HG03432 (cell line): ENCODE measurements at regions not wholly inside any gene's neighbourhood (a gene's known extent, or its start where the extent isn't known, plus 50 kb on each side); places are given as distances from the start of the nearest gene placed in this dataset.

Experiments used
- ATAC-seq: cut with Tn5 transposase; IDR thresholded peaks from one replicate; pipeline ENCODE4 v1.9.1; 2021; ENCODE audit warnings: mild to moderate bottlenecking, moderate library complexity; ENCODE audit not compliant: unreplicated experiment

DNA sequence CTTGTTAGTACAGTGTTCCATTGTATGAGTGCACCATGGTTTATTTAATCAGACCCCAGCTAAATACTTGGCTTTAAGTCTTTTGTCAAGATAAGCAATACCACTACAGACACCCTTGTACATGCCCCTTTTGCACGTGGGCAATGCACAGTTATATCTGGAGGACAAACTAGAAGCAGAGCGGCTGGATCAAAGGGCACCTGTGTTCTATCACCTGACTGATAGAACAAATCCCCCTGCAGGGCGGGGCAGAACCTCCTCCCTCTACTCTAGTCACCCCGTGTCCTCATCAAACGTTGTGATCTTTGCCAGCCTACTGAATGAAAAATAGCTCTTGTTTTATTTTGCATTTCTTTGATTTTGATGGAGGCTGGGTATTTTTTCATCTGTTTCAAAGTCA lies 314.9 kb downstream of the TLE3 start:
- ATAC-seq: no peak

DNA sequence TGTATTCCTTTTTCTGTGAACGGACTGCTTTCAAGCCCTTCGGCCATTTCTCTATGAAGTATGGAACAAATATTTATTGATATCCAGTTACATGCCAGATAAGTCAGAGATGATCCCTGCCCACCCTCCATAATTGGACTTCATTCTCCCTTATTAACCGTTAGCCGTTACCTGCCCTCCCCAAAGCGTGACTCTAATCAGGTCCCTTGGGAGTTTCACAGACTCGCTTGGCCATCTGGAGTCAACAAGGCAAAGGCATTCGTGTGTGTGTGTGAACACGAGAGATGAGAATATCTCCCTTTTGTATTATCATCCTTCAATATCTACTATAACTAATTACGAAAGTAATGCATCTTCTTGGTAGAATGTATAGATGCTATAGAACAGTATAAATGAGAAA lies 314.5 kb downstream of the TLE3 start:
- no peak for ATAC-seq

DNA sequence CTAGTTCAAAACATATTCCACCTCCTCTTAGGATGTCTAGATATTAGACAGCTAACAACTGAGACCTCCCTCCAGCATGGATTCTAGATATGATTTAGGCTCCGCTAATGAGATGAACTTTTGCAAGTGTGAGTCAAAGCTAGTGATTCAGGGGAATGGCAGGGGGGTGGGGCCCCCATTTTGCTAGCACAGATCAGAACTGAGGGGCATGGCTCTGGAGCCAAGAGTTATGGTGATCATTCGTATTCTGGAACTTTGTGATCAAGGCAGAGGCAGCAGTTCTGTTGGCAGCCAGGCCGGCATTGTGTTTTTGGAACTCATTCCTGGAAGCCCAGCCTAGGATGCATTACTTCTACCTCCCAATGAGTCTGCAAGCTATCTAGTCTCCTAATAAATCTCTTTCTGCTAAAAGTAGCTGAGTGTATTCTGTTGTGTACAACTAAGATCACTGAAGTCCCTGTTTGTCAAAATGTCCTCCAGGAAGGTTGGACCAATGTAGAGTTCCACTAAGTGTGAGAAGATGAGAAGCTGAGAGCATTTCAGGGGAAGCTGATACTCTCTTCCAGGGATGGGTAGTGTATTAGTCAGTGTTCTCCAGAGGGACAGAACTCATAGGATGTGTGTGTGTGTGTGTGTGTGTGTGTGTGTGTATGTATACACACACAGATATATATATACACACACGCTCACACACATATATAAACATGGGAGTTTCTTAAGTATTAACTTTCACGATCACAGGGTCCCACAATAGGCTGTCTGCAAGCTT lies 312.7 kb downstream of the TLE3 start:
- ATAC-seq: no peak

DNA sequence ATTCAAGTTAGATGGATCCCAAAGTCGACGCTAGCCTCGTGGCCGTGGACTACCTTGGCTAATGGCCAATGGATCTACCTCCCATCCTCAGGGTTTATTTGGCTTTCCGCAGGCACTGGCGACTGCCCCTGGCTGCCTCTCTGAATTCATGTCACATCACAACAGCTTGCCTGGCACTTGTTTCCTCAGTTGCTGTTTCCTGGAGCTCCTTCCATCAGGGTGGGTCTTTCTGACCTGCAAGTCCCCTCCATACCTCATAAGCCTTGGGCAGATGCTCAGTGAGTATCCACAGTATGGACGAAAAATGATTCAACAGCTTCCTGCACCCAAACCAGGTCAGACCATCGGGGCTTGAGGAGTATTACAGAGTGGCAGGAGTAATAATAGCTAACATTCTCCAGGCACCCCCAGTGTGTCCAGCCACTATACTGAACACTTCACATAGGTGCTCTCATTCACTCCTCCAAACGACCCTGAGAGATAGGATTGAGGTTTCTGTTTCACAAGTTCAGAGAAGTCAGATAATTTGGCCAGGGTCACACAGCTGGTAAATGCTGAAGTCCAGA lies 311.5 kb downstream of the TLE3 start:
- ATAC-seq: no peak

DNA sequence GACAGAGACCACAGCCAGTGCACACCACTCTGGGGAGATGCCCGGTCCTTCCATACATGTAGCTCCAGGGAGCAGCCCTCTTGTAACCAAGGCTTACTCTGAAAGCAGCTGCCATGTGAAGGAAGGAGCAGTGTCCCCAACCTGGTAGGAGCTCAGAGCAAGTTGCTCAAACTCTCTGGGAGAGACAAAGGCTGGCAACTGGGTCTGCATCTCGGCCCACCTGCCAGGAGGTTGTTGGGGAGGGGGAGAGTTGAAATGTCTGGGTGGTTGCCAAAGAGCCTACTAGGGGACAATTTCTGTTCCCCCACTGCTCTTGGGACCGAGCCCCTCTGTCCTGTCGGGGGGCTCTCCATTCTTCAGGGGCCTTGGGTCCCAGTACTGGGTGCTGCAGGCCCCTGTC lies 309.9 kb downstream of the TLE3 start:
- no peak for ATAC-seq

DNA sequence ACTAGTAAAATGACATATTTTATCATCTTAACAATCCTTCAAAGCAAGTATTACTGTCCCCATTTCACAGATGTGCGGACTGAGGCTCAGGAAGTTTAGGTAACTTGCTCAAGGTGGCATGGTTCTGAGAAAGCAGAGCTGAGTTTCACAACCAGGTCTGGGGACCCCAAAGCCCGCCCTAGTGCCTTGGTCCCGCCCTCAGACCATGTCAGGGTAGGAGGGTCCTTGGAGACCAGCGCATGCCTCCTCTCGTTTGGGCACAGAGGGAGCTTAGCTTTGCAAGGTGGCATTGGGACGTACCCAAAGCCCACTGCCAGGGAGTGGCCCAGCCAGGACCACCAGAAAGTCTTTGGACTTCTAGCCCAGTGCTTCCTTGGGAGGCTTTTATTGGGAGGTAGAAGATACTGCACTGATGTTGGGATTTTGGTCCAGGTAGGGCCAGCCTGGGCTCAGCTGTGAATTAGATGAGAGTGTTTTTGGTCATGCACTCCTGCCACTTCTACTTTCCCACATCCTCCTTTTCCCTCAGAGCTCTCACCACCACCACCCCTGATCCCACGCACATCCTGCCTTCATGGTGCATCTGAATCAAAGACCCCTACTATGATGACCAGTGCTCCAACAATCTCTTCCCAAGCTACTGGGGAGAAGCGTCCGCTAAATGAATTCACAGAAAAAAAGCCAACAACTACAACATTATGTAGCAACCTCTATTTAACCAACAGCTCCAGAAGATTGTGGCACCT lies 307.9 kb downstream of the TLE3 start:
- no peak for ATAC-seq

DNA sequence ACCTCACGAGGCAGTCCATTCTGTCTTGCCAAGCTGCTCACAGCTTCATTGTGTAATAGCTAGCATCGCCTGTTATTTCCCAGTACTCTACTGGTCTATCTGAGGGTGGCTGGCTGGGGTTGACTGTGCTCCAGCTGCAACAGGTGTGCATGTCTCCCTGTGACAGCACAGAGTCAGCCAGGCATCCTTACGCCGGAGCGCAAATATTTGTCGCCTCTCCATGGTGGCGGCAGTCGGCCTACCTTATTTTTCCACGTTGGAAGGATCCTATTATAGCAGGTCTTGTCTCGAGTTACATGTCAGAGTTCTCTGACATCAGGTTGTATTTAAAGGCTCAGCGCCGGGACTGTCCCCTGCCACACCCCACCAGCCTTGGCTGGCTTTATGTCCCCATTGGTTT lies 307.1 kb downstream of the TLE3 start:
- no peak for ATAC-seq

DNA sequence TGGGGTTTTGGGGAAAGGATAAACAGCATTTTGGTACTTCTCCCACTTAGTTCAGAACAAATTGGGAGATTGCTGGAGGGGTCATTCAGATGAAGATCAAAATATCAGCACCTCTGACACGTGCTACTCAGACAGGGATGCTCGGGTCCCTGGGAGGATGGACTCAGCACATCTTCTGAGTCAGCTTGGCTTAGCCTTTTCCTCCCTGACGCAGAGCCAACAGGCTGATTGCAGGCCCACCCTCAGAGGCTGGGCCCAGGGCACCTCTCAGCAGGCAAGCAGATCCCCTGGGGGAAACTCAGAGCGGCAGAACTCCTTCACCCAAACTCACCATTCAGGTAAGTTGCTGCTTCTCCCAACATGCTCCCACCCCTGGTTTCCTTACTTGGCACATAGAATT lies 304.9 kb downstream of the TLE3 start:
- ATAC-seq: no peak

DNA sequence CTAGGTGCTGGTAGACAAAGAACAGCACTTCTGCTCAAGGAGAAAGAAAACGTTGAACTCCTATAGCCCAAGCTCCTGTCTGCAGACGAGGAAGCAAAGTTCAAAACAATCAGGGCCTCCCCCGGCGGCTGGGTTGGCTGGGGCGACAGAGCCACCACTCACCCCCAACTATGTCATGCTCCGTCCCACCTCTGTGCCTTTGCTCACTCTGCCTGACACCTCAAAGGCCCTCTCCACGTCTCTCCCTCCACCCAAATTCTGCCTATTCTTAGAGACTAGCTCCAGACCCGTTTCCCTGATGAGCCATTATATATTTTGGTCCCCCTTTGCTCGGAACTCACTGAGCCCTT lies 304.3 kb downstream of the TLE3 start:
- ATAC-seq: no peak

DNA sequence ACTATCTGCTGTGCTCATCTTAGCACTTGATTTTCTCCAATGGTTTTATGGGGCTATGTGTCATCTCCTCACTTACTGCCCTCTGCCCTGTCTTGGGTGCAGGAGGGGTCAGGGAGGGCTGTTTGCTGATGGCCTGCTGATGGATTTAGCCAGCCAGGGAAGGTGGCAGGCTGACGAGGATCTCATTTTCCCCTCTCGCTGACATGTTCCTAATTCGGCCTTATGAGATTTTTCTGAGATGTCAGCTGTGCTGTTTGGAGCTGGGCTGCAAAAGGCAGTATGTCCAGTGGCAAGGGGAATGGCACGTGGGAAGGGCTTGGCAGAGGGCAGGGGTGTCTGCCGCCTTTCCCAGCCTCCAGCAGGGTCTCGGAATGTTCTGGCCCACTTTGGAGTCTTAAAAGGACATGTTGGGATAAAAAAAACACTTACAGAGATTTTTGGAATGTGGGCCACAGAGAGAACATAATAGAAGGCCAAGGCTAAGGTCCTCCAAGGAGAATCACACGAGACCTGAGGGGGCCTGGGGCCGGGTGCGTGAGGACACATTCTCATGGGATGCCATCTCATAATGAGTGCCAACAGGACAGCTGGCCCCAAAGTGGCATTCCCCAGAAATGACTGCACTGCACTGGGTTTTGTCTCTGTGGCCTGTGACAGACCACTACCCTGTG lies 303.8 kb downstream of the TLE3 start:
- ATAC-seq: no peak

DNA sequence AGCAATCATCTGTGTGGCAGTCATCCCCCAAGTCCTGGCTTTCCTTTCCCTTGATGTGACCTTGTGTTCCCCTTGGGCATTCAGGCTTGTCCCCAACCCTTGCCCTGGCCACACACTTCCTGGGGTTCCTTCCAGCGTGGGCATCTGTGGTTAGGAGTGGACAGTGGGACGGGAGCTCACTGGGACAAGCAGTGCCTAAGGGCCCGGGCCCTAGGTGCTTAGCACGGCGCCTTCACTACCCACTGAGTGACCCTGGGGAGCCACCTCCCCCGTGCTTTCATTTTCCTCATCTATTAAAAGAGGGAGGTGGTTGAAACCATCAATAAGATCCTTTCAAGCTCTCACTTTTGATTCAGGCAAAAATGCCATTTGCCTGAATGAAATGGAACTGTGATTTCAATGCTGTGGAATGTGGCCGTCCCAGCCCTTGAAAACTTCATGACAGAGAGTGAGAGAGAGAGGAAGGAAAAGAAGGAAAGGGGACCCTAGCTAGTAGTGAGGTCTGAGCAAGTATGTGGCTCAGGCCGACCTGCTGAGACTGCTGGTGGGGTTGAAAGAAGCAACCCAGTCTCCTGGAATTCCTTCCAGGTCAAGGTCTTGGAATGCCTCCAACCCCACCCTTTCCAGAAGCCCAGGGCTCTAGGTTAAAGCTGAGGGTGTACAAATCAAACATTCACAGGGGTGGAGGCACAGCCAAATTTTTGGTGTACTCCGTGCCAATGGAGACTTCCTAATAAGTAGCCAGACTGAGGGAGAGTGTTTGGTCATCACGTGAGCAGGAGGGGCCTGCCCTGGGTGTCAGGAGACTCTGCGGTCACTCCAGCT lies 302.9 kb downstream of the TLE3 start:
- ATAC-seq: no peak

DNA sequence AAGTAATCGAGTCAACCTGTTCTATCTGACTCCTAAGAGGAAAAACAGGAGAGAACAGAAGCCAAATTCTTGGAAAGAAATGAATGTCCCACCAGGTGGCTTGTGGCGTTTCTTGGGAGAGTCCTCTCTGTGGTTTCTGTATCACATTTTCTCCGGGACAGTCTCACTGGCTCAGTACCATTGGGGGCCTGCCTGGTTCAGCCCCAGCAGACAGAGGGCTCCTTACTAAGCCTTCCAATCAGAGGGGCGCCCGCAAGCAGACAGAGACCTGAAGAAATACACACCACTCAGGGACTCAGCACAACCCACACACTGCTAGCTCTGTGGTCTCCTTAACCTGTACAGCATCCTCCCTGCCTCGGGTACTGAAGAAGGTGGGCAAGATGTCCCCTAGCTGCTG lies 302.1 kb downstream of the TLE3 start:
- ATAC-seq: no peak

DNA sequence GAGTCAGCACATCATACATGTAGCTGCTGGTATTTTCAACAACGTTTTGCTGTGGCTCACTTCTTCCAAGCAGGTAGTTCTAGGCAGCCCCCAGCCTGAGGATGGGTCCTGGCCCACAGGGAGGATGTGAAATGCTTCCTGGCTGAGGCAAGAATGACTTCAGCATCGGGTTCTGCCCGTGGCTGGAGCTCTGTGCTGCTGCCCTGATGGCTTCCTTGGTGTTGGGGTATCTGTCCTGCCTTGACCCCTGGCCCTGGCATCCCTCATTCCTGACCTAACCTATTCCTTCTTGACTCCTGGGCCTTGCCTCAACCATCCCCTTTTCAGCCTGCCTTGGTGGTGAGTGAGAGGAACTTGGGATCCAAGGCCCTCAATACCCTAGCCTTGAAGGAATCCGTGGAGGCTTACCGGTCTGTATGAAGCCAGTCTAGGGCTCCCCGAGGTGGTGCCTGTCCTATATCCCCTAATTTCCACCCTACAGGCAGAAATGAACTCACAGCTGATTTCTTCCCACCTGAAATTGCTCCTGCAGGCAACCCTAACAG lies 300.6 kb downstream of the TLE3 start:
- no peak for ATAC-seq

DNA sequence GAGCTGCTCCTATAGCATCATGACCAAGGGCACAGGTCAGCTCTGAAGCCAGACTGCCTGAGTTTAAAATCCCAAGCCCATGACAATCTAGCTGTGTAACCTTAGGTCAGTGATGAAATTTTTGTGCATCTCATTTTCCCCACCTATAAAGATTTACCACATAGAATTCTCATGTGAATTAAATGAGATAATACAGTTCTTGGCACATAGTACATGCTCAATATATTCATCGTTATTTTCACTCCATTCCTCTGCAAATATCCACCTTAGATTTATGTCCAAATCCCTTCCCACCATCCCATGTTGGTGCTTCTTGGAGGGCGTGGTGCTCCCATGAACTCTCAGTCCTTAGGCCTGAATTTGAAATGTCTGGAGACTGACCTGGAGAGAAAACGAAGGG lies 300.1 kb downstream of the TLE3 start:
- no peak for ATAC-seq

DNA sequence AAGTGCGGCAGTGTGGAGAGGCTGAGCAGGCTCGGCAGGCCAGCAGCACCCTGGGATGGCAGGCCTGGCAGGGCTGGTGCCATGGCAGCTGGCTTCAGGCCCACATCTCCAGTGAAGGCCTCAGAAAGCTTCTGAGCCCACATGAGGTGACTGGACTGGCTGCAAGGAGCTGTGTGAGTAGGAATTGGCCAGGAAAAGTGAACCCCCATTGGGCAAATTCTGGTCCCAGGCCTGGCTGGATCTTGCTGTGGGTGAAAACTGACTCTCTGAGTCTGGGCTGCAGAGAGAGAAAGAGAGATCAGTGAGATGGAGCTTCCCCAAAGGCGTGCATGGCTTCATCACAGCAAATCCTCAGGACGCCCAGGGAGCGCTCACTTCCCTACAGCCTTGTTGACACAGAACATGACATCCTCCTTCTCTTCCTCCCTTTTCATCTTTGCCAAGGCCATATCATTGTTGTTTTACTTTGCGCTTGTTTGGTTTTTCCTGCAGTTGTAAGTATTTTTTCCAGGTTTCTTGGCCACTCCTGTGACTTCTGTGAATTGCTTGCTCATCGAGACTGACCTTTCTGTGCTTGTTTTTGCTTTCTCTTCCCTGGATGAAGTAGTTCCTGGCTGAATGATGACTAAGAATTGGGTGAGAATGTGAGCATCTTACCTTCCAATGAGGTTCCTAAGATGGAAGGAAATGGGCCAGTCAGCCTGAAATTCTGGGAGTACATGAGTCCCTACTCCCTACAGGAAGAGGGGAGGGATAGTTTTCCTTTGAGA lies 299.1 kb downstream of the TLE3 start:
- ATAC-seq: no peak

DNA sequence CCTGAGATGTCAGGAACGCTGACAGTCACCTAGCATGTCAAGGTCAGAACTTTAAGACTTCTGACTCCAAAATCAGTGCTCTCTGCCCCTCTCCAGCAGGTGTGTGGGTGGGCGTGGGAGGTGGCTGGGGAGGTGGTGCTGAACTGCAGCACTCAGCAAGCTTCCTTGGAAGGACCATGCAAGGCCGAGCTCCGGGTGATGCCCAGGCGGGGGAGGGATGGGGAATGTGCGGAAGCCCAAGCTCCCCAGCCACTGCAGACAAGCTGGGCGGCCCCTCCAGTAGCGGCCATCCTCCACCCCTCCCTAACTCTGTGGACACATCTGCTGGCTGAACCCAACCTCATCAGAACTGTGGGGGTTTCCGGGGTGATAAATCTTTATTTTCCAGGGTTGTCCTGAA lies 296.6 kb downstream of the TLE3 start:
- ATAC-seq: no peak

DNA sequence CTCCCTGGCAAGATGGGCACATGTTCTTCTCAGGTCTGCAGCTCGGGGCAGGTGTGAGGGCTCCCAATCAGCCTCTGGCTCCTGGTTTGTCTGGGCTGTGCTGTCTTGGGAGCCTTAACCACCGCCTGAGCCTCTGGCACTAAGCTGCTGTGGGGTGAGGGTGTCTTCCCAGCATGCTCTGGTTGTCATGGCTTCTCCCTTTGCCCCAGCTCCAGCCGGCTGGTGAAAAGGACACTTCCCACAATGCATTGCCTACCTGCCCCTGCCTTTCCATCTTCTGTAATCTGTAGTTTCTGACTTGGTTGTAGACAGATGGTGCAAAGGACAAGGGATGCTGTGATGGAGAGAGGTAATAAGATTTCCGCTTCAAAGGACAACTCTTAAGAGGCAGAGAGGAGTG lies 295.3 kb downstream of the TLE3 start:
- ATAC-seq: no peak

DNA sequence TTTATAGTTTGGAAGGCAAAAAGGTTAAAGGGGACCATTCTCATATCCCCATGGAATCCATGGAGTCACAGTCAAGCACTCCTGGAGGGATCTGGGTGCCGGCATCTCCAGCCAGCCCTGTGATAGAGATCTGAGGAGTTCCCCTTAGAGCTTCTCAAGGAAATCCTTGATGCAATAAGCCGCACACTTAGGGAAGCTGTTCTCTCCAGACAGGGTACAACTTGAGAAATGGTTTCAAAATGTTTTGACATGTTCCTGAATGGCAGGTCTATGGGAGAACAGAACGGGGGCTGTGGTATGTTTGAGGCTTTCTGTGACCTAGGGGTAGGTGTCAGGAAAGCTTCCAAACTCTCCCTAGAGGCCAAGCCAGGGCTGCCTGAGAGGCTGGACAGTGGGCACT lies 292.9 kb downstream of the TLE3 start:
- ATAC-seq: no peak

DNA sequence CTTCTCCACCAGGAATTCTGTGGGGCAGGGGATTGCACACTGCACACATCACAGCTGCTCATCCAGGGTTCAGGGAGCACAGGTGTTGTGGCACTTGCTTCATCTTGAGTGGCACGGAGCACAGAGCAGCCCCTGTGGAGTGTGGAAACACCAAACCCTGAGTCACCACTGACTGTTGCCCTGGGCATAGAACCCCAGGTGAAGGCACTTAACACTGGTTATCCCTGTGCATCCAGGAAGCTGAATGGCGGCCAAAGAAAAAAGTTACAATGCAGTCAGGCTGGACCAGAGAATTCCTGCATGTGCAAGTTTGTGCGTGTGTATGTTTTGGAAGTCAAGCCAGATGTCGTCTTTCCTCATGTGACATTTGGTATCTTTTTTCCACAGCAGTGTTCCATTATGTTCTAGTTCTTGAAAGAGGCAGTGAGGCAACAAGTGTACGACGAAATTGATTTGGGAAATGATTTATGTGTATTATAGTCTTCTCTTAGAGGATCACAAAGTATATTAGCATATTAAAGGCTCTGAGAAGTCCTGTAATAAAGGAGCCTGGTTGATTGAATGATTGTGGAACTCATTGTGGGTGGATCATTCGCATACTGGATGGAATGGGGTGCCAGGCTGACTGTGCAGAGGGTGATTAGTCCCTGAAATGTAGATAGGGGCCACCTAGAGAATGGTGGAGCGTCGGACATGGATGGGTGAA lies 292.3 kb downstream of the TLE3 start:
- ATAC-seq: no peak
